ENCODE measurements at regions not wholly inside any gene's neighbourhood (a gene's known extent, or its start where the extent isn't known, plus 50 kb on each side); places are given as distances from the start of the nearest gene placed in this dataset.

- intact Hi-C loops (cut with DNase I; ENCODE audit: low total_unique reads): no loop called here
- WGBS, 2 donors: 93 to 96% methylated on average over 5 of the region's 5 CpGs
- no peak overlapping the region for H3K4me3 ChIP-seq
- no peaks in the 10 kb centered on the region for H3K27me3 ChIP-seq
- no peak for TF ChIP-seq CTCF (IDR thresholded peaks at IDR 0.05)
- H3K9me3 ChIP-seq: no peaks in the 10 kb centered on the region
- DNase-seq: no peak
- H3K36me3 ChIP-seq (ENCODE audit: low read depth, missing control alignments): no peaks in the 10 kb centered on the region
- H3K27ac ChIP-seq: no peak overlapping the region
- peaks cover 11% of the 10 kb centered on the region for H3K4me1 ChIP-seq
Measured at GRCh38 chr9:89844075-89844474, 239.3 kb downstream of the GADD45G start.

GRCh38 chr9:89844535-89844934 is 239.7 kb downstream of the GADD45G start:
- intact Hi-C loops (cut with DNase I; ENCODE audit: low total_unique reads): no loop called here
- H3K4me1 ChIP-seq: peaks cover 7% of the 10 kb centered on the region
- no peaks in the 10 kb centered on the region for H3K9me3 ChIP-seq
- WGBS, 2 donors: 92 to 94% methylated on average over 6 of the region's 6 CpGs
- TF ChIP-seq CTCF (IDR thresholded peaks at IDR 0.05) (no peak), POLR2A (IDR thresholded peaks at IDR 0.05) (no peak)
- H3K4me3 ChIP-seq: no peak overlapping the region
- no peak overlapping the region for H3K27ac ChIP-seq
- no peaks in the 10 kb centered on the region for H3K36me3 ChIP-seq (ENCODE audit: low read depth, missing control alignments)
- H3K27me3 ChIP-seq: no peaks in the 10 kb centered on the region
- no peak for DNase-seq

GRCh38 chr9:89845321-89845720 is 240.5 kb downstream of the GADD45G start:
- DNase-seq: no peak
- Histone ChIP-seq H3K36me3 (ENCODE audit: low read depth, missing control alignments) (no peaks in the 10 kb centered on the region), H3K27me3 (no peaks in the 10 kb centered on the region), H3K4me3 (no peak overlapping the region), H3K4me1 (peaks cover 7% of the 10 kb centered on the region), H3K9me3 (no peaks in the 10 kb centered on the region), H3K27ac (no peak overlapping the region)
- 47 to 81% methylated on average over 2 to 3 of the region's 3 CpGs for WGBS, 2 donors
- intact Hi-C loops (cut with DNase I; ENCODE audit: low total_unique reads): no loop called here
- no peak for TF ChIP-seq POLR2A (IDR thresholded peaks at IDR 0.05)
- TF ChIP-seq CTCF (IDR thresholded peaks at IDR 0.05): no peak

- no peak for DNase-seq
- Histone ChIP-seq H3K36me3 (ENCODE audit: low read depth, missing control alignments) (no peaks in the 10 kb centered on the region), H3K27ac (no peak overlapping the region), H3K4me3 (no peak overlapping the region), H3K4me1 (peaks cover 7% of the 10 kb centered on the region), H3K27me3 (no peaks in the 10 kb centered on the region), H3K9me3 (no peaks in the 10 kb centered on the region)
- WGBS, 2 donors: 92 to 95% methylated on average over 9 of the region's 9 CpGs
- no peak for TF ChIP-seq CTCF (IDR thresholded peaks at IDR 0.05)
- TF ChIP-seq POLR2A (IDR thresholded peaks at IDR 0.05): no peak
- intact Hi-C loops (cut with DNase I; ENCODE audit: low total_unique reads): no loop called here
Measured at GRCh38 chr9:89845862-89846261, 241.1 kb downstream of the GADD45G start.

All from testis (tissue), 2 donors.